Lung (tissue), 11 donors: ENCODE measurements at regions not wholly inside any gene's neighbourhood (a gene's known extent, or its start where the extent isn't known, plus 50 kb on each side); places are given as distances from the start of the nearest gene placed in this dataset.

Experiments used
- ATAC-seq: fragments of 200-7000 bp; cut with Tn5 transposase; one replicate; pipeline ENCODE4 v1.9.1; 2020; ENCODE audit warnings: moderate number of reproducible peaks; ENCODE audit not compliant: insufficient read depth, low FRiP score
- DNase-seq, 3 donors: peaks; one replicate each; pipeline ENCODE4 v3.0.0-alpha.2; 2013 to 2017
- H3K27ac ChIP-seq, 2 donors: one replicate each; pipeline ENCODE4 v1.5.1; 2013; ENCODE audit warnings: mild to moderate bottlenecking in 2 of 2, moderate library complexity in 2 of 2, control low read depth in 1 of 2, inconsistent platforms in 1 of 2, low read depth in 1 of 2, low read length in 1 of 2
- H3K27me3 ChIP-seq, 3 donors: one replicate each; pipeline ENCODE4 v1.5.1; 2013; ENCODE audit warnings: low read length in 2 of 3; ENCODE audit not compliant: control insufficient read depth in 3 of 3, insufficient read depth in 3 of 3
- H3K36me3 ChIP-seq, 4 donors: one replicate each; pipeline ENCODE4 v1.5.1; 2013; ENCODE audit warnings: low read length in 4 of 4, mild to moderate bottlenecking in 1 of 4, moderate library complexity in 1 of 4; ENCODE audit not compliant: control insufficient read depth in 4 of 4, insufficient read depth in 4 of 4
- H3K4me1 ChIP-seq, 5 donors: one replicate each; pipeline ENCODE4 v1.5.1; 2013; ENCODE audit warnings: low read length in 5 of 5, mild to moderate bottlenecking in 2 of 5, moderate library complexity in 1 of 5; ENCODE audit not compliant: control insufficient read depth in 5 of 5, insufficient read depth in 5 of 5
- H3K4me3 ChIP-seq: one replicate; pipeline ENCODE4 v1.5.1; 2013; ENCODE audit warnings: mild to moderate bottlenecking, control low read depth, moderate library complexity
- H3K9ac ChIP-seq, 2 donors: one replicate each; pipeline ENCODE4 v1.5.1; 2013; ENCODE audit warnings: low read length in 2 of 2, control low read depth in 1 of 2; ENCODE audit not compliant: insufficient read depth in 1 of 2
- H3K9me3 ChIP-seq, 4 donors: one replicate each; pipeline ENCODE4 v1.5.1; 2013; ENCODE audit warnings: low read length in 3 of 4, mild to moderate bottlenecking in 1 of 4, moderate library complexity in 1 of 4; ENCODE audit not compliant: control insufficient read depth in 4 of 4, insufficient read depth in 3 of 4
- WGBS, 2 donors: extraction: QIAGEN DNeasy Blood & Tissue Kit; methylation state at CpG; one replicate each; pipeline ENCODE4 v1.1.7; 2013; 5-methylcytosine and 5-hydroxymethylcytosine counted together
- TF ChIP-seq, protein P1 (sequence below): IDR thresholded peaks from 2 replicates; pipeline ENCODE4 v1.5.1; 2012; ENCODE audit warnings: mild to moderate bottlenecking; ENCODE audit errors: control extremely low read depth, extremely low read depth
- donor health status: control.
- donor health status: control.
- donor health status: Bipolar disorder and iron deficiency.
- donor health status: healthy.
- donor health status: DM: yes; HTN: yes; CAD: no.

DNA sequence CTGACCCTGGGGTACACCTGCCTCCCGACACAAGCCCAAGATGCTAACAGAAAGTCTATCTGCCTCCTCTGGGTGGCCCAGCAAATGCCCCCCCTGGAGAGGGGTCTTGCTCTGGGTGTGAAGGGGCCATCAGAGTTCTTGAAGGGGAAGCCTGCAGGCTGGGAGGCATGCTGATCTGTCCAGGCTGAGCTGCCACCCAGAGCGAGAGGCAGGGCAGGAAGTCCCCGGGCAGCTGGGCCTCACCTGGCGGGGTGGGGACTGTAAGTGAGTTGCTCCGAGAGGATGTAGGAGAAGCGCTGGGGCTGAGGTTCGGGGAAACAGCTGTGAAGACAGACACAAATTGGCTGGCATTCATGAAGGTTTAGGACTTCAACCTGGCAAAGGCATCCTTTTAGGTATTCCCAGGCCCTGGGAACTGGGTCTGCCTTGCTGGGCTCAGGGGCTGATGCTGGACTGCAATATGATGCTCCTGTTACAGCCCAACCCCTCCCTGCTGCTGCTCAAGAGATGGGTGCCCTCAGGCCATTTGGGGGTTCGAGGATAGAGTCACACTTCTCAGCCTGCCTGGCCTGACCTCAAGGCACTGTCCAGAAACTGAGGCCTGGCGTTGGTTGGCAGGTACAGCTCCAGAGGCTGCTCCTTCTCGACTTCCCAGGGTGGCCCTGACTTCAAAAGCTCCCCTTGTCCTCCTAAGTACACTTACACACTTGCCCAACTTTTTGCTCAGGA lies 60.2 kb upstream of the LYVE1 start:
- whole genome bisulfite sequencing, 2 donors, result 76 to 85% methylated on average over 10 of the region's 10 CpGs
- ATAC-seq (no peak), DNase-seq (no peak)
- TF ChIP-seq, protein P1, sequence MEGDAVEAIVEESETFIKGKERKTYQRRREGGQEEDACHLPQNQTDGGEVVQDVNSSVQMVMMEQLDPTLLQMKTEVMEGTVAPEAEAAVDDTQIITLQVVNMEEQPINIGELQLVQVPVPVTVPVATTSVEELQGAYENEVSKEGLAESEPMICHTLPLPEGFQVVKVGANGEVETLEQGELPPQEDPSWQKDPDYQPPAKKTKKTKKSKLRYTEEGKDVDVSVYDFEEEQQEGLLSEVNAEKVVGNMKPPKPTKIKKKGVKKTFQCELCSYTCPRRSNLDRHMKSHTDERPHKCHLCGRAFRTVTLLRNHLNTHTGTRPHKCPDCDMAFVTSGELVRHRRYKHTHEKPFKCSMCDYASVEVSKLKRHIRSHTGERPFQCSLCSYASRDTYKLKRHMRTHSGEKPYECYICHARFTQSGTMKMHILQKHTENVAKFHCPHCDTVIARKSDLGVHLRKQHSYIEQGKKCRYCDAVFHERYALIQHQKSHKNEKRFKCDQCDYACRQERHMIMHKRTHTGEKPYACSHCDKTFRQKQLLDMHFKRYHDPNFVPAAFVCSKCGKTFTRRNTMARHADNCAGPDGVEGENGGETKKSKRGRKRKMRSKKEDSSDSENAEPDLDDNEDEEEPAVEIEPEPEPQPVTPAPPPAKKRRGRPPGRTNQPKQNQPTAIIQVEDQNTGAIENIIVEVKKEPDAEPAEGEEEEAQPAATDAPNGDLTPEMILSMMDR, result no peak
- no peaks in the 10 kb centered on the region for H3K27me3 ChIP-seq
- no peak overlapping the region for H3K9ac ChIP-seq
- no peak overlapping the region for H3K4me3 ChIP-seq
- H3K9me3 ChIP-seq, result no peaks in the 10 kb centered on the region
- peaks cover 0 to 25% (median 0%) of the 10 kb centered on the region in 5 donors for H3K4me1 ChIP-seq
- no peak overlapping the region for H3K27ac ChIP-seq
- H3K36me3 ChIP-seq, result no peaks in the 10 kb centered on the region

DNA sequence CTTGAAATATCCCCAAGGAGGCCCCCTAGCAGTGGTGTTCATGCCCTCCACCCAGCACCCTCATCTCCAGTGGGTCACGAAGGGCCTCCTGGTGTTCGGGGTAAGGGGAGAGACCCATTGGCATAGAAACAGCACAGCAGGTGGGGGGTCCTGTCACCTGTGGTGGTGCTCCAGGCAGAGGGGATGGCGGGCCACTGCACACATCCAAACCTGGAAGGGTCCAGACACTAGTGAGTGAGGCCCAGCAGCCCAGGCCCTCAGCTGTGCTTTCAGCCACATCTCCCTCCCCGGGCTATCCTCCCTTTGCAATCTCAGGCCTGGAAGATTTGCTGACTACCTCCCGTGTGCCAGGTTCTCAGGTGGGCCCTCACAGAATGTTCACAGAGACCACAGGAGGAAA lies 59.4 kb upstream of the LYVE1 start:
- ATAC-seq, result no peak
- no peaks in the 10 kb centered on the region for H3K27me3 ChIP-seq
- WGBS, 2 donors, result 96 to 98% methylated on average over 5 of the region's 5 CpGs
- no peak overlapping the region for H3K9ac ChIP-seq
- no peak overlapping the region for H3K27ac ChIP-seq
- H3K4me1 ChIP-seq, result peaks cover 0 to 33% (median 0%) of the 10 kb centered on the region in 5 donors
- TF ChIP-seq, protein P1, result no peak
- DNase-seq, result no peak
- no peaks in the 10 kb centered on the region for H3K36me3 ChIP-seq
- no peaks in the 10 kb centered on the region for H3K9me3 ChIP-seq
- no peak overlapping the region for H3K4me3 ChIP-seq

DNA sequence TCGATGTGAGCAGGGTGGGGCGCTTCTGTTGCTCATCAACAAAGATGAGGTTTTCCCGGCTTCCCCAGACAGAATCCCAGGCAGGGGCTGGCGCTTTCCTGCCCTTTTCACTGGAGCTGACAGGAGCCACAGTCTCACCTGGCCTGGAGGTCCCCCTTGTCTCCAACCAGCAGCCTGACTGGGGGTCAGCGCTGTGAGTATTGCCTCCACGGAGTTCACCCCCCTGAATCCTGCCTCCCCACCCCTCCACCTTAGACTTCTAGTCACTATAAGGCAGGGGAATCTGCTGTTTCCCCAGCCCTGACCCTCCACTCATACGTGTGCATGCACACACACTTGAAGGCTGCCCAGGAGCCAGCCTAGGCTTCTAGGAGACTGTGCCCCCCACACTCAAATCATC lies 58.8 kb upstream of the LYVE1 start:
- Histone ChIP-seq H3K4me3 (no peak overlapping the region), H3K36me3 (no peaks in the 10 kb centered on the region), H3K9me3 (no peaks in the 10 kb centered on the region), H3K4me1 (peaks cover 0 to 37% (median 0%) of the 10 kb centered on the region in 5 donors), H3K27me3 (no peaks in the 10 kb centered on the region), H3K27ac (no peak overlapping the region), H3K9ac (no peak overlapping the region)
- TF ChIP-seq, protein P1, result no peak
- ATAC-seq, result no peak
- 94 to 99% methylated on average over 7 of the region's 7 CpGs for WGBS, 2 donors
- peak in 1 of 3 donors; percentile 3 for DNase-seq

DNA sequence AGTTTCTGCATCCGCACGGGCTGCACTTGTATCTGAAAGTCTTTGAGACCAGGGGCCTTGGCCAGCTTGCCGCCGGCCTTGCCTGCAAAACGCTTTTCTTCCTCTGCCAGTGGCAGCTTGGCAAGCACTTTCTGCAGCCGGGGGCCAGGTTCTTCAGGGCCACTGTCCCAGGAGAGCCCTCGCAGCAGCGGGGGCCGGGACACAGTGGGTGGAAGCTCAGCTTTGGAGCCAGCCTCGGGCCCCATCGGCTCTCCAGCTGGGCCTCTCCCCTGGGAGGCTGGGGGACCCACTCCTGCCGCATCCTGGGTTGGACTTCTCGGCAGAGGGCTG lies 57.5 kb upstream of the LYVE1 start:
- Histone ChIP-seq H3K27me3 (no peaks in the 10 kb centered on the region), H3K36me3 (no peaks in the 10 kb centered on the region), H3K4me3 (no peak overlapping the region), H3K4me1 (peaks cover 0 to 37% (median 0%) of the 10 kb centered on the region in 5 donors), H3K27ac (no peak overlapping the region), H3K9me3 (no peaks in the 10 kb centered on the region), H3K9ac (no peak overlapping the region)
- ATAC-seq (no peak), DNase-seq (peak in 1 of 3 donors; percentile 1)
- TF ChIP-seq, protein P1, result no peak
- 91 to 96% methylated on average over 13 of the region's 13 CpGs for WGBS, 2 donors
